ENCODE measurements at regions not wholly inside any gene's neighbourhood (a gene's known extent, or its start where the extent isn't known, plus 50 kb on each side); places are given as distances from the start of the nearest gene placed in this dataset.
"Not testable (repeated sequence)": the region's sequence is repeated elsewhere in the genome, so short reads cannot be mapped to it uniquely, and the experiment has no call there.

GRCh38 chr1:47491341-47491753 lies 53.5 kb downstream of the FOXD2 start:
- no peak for DNase-seq

DNA sequence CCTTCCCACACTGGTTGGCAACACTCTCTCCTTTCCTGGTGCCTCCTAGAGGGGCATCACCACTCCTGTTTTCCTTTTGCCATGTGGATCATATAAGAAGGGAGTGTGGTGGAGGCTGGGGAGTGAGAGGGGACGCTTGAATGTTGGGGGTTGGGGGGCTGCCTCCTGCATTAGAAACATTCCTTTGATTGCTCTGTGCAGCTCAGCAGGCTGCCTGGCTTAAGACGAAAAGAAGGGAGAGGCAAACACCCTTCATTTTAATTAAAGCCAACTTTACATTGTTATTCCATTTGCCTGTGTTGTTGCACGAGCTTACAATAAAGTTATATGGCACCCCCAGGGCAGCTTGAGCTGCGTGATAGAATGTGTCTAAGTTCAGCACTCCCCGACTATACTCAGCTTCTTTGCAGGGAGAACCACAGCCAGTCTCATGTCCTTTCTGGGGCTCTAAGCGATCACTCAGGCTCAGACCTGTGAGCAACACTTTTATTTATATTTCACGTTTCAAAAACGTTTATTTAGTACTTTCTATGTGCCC lies 57.4 kb downstream of the FOXD2 start:
- no peak for DNase-seq

GRCh38 chr1:47498551-47498950 lies 60.7 kb downstream of the FOXD2 start:
- no peak for DNase-seq

DNA sequence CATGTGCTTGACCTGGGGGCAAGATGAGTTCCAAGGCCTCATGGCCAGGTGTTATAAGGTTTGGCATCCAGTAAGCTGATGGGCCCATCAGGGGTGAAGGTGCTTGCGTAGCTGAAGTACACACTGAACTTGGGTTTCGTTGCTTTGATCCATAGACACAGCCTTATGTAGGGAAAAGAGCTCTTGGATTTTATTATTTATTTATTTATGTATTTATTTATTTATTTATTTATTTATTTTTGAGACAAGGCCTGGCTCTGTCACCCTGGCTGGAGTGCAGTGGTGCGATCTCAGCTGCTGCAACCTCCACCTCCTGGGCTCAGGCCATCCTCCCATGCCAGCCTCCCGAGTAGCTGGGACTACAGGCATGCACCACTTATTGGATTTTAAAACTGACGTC lies 63.2 kb downstream of the FOXD2 start:
- no peak for DNase-seq

DNA sequence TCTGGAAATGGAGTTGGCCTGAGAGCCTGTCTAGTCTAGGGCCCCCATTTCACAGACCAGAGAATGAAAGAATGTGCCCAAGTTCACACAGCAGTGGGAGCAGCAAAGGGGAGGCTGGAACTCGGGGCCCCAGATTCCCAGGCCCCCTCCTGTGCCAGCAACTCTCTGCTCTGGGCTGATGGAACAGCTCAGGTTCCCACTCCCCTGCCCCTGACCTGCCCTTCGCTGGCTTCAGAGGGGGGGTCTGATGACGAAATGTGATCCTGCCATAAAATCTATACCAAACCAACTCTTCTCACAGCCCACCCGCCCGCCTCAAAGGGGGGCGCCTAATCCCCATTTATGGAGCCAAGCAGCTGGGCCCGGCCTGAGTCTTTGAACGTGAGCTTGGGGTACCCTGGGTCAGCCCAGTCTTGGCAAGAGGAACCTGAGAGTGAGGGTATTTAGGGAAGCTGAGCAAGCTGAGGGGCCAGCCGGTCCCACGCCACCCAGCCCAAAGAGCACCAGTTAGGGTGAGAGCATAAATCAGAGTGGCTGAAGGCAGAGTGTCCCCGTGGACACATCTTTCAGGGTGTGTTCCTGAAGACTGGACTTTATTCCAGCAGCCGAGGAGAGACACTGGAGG lies 65.0 kb downstream of the FOXD2 start:
- DNase-seq: no peak

GRCh38 chr1:47504840-47505239 lies 67.0 kb downstream of the FOXD2 start:
- DNase-seq: not testable (repeated sequence)

GRCh38 chr1:47505267-47505666 lies 67.4 kb downstream of the FOXD2 start:
- DNase-seq: no peak

DNA sequence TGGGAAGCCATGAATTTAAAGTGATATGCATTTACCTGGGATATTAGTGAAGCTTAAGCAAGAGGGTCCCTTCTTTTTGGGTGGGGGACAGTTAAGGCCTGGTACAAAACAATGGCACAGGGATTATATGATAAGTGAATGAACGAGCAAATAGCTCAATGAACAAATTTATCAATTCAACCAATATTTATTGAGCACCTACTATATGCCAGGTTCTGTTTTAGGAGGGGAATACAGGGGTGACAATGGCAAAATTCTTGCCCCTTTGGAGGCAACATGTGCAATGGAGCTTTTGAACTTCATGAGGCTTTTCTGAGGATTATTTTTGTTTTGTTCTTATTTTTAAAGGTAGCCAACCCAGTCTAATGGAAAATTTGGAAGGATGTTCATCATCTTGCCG lies 68.2 kb downstream of the FOXD2 start:
- no peak for DNase-seq

DNA sequence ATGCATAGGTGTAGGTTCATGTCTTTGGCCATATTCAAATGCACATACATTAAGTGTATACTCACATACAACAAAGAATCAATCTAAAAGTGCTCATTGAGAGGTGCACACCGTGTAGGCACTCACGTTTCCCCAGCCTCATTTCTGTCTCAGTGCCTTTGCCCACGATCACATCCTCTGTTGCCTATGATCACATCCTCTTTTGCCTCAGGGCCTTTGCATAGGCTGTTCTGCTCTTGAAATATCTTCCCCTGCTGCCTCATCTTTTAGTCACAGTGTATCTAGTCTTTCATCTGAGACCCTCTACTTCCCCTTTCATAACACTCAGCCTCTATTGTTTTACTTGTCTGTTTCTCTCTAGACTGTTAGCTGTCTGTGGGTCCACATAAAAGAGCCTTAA lies 69.3 kb downstream of the FOXD2 start:
- no peak for DNase-seq

GRCh38 chr1:47507881-47508701 lies 70.2 kb downstream of the FOXD2 start:
- no peak for DNase-seq

GRCh38 chr1:47508702-47509431 lies 71.0 kb downstream of the FOXD2 start:
- DNase-seq: no peak

- DNase-seq: no peak
Observed at GRCh38 chr1:47510282-47510811, 72.5 kb downstream of the FOXD2 start.

DNA sequence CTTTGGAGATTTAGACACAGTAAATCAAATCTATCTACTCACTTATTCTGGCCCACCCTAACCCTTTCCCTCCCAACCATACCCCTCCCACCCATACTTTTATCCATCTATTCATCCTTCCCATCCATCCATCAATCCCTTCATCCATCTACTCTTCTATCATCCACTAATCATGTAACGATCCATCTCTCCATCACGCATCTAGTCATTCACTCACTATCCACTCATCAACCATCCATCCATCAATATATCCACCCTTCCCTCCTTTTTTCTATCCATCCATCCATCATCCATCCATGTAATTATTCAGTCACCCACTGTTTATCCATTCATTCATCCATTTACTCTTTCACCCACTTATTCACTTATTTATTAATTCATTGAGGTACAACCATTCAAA lies 74.0 kb downstream of the FOXD2 start:
- no peak for DNase-seq

GRCh38 chr1:47513393-47513792 lies 75.5 kb downstream of the FOXD2 start:
- DNase-seq: no peak

- DNase-seq: no peak
Observed at GRCh38 chr1:47514229-47514628, 76.4 kb downstream of the FOXD2 start.

- no peak for DNase-seq
Observed at GRCh38 chr1:47515164-47515789, 77.4 kb downstream of the FOXD2 start.

DNA sequence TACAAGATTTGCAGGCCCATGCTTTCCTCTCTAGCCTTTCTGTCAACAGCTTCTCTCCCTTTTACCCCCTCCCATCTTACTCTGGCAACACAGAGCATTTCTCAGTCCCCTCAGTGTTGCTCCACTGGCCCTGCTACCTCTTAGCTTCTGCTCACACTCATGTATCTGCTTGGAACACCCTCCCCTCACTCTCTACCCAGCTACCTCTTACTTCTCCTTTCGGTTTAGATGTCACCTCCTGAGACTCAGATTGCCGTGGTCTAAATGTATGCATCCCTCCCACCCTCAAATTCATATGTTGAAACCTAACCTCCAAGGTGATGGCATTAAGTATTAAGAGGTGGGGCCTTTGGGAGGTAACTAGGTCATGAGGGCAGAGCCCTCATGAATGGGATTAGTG lies 80.1 kb downstream of the FOXD2 start:
- DNase-seq: no peak

DNA sequence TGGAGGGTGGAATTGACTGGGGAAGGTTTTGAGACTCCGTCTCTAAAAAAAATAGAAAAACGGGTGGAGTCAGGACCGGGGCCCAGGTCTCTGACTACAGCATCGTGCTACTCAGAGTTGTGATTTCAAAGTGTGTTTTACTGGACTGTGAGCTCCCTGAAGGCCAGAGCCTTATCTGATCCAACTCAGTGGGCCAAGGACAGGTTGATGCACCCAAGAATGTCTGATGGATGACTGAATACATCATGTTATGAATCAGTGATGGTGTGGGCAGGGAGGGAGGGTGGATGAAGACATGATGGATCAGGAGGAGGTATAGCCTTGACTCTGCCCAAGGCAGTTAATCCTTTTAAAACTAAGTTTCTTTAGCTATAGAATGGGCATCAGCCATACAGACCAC lies 81.6 kb downstream of the FOXD2 start:
- no peak for DNase-seq

GRCh38 chr1:47519971-47520370 lies 82.1 kb downstream of the FOXD2 start:
- DNase-seq: no peak

- no peak for DNase-seq
Observed at GRCh38 chr1:47521034-47521881, 83.4 kb downstream of the FOXD2 start.

DNA sequence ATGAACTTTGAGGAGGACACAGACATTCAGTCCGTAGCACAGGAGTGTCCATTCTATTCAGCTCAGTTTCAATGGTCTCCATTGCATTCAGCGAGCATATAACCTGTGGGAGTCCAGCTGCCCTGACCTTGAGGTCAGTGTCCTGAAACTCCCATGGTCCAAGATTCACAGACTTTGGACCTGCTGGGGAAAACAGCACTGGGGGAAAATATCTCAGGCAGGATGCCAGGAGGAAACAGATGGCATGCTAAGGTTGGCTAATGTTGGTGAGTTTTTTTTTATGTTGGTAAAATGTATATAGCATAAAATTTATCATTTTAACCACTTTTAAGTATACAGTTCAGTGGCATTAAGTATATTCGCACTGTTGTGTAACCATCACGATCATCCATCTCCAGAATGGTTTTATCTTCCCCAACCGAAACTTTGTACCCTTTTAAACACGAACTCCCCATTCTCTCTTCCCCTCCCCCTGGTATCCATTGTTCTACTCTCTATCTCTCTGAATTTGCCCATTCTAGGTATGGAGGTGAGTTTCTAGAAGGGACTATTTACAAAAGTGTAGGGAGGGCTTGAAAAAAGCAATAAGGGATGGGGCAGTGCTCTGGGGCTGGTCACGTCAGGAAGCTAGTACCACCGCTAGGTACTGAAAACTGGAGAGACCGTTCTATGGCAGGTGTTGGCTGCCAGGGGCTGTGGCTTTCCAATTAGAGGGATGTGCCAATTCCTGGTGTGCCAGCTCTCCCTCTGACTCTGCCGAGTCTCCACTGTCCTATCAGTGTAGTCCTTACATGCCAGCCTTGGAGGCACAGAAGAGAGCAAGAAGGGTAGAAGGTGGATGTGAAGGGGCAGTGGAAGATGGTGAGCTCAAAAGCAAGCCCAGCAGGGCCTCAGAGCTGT lies 85.3 kb downstream of the FOXD2 start:
- DNase-seq: no peak
